ENCODE measurements at regions not wholly inside any gene's neighbourhood (a gene's known extent, or its start where the extent isn't known, plus 50 kb on each side); places are given as distances from the start of the nearest gene placed in this dataset.

DNA sequence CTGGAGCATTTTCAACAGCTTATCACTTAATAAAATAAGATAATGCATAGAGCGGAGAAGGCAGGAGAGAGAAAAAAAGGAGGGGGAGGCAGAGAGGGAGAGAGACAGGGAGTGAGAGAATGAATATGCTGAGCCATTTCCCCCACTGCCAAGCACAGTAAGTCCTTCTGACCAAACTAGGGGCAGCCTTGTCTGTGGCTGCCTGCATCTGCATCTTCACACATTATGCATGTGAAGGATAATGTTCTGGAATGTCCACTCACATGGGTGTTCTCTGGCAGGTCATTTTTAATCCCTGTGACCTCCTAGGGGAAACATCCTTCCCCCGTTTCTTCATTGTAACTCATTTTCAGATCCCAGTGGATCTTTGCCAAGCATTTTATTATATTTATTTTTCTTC lies 269.3 kb downstream of the FOXA2 start:
- no peak for DNase-seq (ENCODE audit: low read depth)

DNA sequence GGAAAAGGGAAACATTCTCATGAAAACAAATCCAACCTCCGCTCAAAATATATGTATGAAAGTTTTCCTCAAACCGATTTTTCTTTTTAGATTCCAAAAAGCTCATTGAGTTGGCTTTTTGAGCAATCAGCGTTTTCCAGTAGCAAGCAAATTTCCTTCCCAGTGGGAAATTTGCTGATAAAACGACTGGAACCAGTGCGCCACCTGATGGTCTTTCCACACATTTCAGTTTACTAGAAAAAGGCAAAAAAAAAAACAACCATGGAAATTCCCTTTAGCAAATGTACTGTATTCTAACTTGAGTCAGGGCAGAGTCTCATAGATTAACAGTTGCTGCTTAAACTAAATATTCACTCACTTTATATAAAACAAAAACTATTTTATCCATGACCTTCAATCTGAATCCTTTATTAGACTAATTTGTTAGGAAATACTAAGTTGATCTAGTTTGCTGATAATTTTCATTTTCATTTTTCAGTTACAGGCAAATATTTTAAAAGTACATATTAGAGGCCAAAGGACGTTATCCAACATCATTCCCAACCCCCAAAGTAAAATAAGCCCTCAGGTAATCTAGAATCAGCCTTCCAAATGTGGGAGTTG lies 271.5 kb downstream of the FOXA2 start:
- peak; percentile 33 for DNase-seq (ENCODE audit: low read depth)

DNA sequence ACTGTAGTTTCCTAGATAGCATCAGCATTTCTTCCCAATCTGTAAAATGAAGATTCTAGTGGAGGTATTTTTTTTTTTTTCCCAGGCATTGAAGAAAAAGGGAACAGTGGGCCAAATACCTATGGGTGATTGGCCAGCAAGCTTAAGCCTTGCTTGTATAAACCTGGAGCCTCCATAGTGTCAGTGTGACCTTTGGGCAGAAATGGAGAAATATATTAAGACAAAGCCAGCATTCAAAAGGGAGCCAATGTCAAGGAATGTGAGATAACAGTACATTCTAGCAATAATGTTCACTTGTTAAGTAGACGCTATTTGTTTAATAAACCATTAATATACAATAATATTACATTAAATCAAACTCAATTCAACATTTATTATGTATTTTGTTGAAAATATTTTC lies 275.4 kb downstream of the FOXA2 start:
- DNase-seq (ENCODE audit: low read depth): no peak

- DNase-seq (ENCODE audit: low read depth): no peak
Observed at GRCh38 chr20:22307409-22307808, 277.0 kb downstream of the FOXA2 start.

- DNase-seq (ENCODE audit: low read depth): no peak
Observed at GRCh38 chr20:22305381-22305780, 279.0 kb downstream of the FOXA2 start.

DNA sequence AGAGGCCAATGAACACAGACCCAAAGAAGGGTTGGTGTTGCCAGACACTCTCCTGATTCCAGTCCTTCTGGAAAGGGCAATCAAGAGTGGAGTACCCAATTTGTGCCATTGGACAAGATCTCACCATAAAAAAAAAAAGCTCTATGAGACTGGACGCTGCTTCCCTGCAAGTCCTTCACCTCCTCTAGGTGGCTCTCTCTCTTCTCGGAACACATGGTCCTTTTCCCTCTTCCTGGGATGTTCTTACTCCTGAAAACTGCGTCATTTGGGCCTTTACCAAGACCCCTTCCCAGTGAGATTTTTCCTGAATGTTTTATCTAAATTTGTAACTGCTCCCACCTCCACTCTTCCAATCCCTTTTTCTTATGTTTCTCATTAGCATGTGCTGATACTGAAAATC lies 280.8 kb downstream of the FOXA2 start:
- no peak for DNase-seq (ENCODE audit: low read depth)

GRCh38 chr20:22302039-22302438 lies 282.3 kb downstream of the FOXA2 start:
- DNase-seq (ENCODE audit: low read depth): no peak

DNA sequence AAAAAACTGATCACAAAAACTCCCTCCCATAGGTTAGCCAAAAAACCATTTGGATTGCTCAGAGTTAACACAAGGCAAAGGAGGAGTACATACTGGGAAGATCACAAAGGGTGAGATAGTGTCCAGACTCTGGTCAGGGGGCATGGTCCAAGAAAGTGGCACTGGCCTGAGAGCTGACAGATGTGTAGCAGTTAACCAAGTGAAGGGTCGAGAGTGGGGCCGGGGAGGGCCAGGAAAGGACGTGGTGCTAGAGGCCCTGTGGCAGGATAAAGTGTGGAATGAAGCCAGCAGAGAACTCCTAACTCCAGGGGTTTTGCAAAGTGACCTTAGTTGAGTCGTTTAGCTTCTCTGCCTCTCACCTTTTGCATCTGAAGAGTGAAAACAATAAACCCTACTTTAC lies 290.5 kb downstream of the FOXA2 start:
- no peak for DNase-seq (ENCODE audit: low read depth)

- no peak for DNase-seq (ENCODE audit: low read depth)
Observed at GRCh38 chr20:22289442-22289841, 294.9 kb downstream of the FOXA2 start.

DNA sequence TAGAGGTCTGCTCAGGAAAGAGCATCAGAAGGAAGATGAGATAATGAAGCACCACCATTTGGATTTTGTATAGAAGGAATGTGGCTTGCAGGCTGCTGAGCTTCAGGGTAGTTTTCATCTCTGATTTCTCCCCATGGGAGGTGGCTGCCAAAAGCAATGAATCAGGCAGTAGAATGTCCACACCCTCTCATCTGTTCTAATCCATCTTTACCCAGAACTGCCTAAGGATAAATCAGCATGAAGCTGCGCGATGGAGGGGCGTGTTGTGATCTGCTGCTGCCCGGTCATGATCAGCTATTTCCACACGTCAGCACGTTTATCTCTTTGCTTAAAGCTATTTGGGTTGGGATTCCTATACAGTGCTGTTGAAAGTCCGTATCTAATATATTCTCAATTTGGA lies 295.4 kb downstream of the FOXA2 start:
- no peak for DNase-seq (ENCODE audit: low read depth)

- DNase-seq (ENCODE audit: low read depth): no peak
Observed at GRCh38 chr20:22288156-22288555, 296.2 kb downstream of the FOXA2 start.

DNA sequence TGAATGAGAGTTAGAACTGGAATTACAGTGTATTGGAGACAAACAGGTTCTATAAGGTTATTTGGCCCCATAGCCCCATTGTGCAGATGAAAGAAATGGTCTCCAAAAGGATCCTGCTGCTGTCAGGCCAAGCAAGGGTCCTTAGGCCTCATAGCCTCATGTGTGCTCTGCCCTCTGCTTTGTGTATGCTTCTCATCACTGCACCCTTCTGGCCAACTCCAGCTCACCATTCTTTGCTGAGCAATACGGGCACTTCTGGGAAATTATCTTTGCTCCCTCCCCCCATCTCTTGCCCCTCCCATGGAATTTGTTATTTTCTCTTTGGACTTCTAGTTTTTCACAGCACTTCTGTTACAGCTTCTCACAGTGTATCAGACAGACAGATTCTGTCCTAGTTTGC lies 298.8 kb downstream of the FOXA2 start:
- no peak for DNase-seq (ENCODE audit: low read depth)

- no peak for DNase-seq (ENCODE audit: low read depth)
Observed at GRCh38 chr20:22282696-22283095, 301.7 kb downstream of the FOXA2 start.

- DNase-seq (ENCODE audit: low read depth): no peak
Observed at GRCh38 chr20:22274330-22274729, 310.0 kb downstream of the FOXA2 start.

DNA sequence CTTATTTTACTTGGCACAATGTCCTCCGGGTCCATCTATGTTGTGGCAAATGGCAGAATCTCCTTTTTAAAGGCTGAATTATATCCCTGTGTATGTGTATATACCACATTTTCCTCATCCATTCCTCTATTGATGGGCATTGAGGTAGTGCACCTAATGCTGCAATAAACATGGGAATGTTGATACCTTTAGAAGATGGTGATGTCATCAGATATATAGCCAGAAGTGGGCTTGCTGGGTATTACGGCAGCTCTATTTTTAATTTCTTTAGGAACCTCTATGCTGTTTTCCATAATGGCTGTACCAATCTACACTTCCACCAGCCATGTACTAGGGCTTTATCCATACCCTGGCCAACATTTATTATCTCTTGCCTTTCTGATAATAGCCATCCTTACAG lies 315.7 kb downstream of the FOXA2 start:
- no peak for DNase-seq (ENCODE audit: low read depth)

- DNase-seq (ENCODE audit: low read depth): no peak
Observed at GRCh38 chr20:22264917-22265316, 319.5 kb downstream of the FOXA2 start.

DNA sequence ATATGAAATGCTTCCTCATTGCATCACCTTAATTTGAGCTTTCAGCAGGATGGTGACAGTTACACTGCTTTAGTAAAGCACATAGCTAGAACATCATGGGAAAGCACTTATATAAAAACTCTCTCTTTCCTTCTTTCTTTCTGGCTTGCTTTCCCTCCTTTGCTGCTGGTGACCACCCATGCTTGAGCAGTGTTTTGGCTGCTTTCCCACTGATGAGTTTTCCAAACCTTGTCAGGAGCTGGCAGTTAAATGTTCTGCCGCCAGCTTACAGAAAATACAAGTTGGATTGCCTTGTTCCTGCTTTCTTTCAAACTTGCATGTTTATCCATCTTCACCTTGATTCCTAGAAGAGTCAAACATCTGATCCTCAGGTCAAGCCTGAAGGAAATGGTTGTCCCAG lies 323.9 kb downstream of the FOXA2 start:
- no peak for DNase-seq (ENCODE audit: low read depth)

GRCh38 chr20:22257912-22258311 lies 326.5 kb downstream of the FOXA2 start:
- DNase-seq (ENCODE audit: low read depth): no peak

DNA sequence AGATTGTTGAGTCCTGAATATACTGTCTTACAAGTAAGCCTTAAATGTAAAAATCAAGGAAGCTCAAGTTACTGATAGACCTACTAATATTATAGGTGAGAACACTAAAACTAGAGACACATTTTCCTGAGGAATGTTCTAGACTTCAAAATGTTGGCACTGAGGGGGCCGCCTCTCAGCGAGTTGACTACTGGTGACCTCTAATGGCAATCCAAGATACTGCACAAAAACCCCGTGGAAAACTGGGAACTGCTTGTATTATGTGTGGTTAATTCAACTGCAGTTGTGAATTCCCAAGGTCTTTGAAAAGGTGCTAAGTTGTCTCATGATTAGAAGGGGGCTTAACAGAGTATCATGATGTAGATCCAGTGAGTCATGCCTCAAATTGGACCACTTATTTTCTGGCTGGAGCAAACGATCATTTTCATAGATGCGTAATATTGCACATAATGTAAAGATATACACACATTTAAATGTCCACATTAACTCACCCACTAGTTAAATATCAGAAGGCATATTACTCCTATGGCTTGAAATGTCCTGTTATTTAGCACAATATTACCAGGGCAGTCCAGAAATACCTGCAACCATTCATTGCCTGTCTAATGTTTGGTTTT lies 336.2 kb downstream of the FOXA2 start:
- no peak for DNase-seq (ENCODE audit: low read depth)

GRCh38 chr20:22245139-22245538 lies 339.2 kb downstream of the FOXA2 start:
- DNase-seq (ENCODE audit: low read depth): no peak

DNA sequence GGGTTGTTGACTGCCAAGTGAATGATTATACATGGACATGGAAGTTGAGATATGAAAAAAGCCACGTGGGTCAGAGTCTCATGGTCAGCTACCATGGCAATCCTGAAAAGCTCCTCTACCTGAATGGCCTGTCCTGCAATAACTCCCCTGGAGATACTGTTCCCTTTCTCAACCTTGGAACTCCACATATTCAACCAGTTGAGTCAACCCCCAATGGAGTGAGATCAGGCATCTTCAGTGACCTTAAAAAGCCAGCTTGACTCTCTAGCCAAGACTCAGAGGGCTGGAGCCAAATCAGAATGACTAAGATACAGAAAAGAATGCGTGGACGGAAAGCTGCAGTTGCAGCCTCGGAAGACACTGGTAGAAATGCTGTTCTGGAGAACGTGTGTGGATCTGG lies 341.3 kb downstream of the FOXA2 start:
- no peak for DNase-seq (ENCODE audit: low read depth)

GRCh38 chr20:22241609-22242008 lies 342.8 kb downstream of the FOXA2 start:
- no peak for DNase-seq (ENCODE audit: low read depth)

- no peak for DNase-seq (ENCODE audit: low read depth)
Observed at GRCh38 chr20:22232923-22233322, 351.4 kb downstream of the FOXA2 start.

- DNase-seq (ENCODE audit: low read depth): no peak
Observed at GRCh38 chr20:22232473-22232872, 351.9 kb downstream of the FOXA2 start.

All from stromal cell of bone marrow (primary cell).